ENCODE measurements at regions not wholly inside any gene's neighbourhood (a gene's known extent, or its start where the extent isn't known, plus 50 kb on each side); places are given as distances from the start of the nearest gene placed in this dataset.

GRCh38 chr21:22200378-22201092 lies 1202.3 kb downstream of the NCAM2 start:
- Mint-ChIP-seq H3K27ac (ENCODE audit: unreplicated experiment) (no peak overlapping the region), H3K4me3 (ENCODE audit: low read depth, unreplicated experiment) (no peak overlapping the region), H3K36me3 (ENCODE audit: insufficient read depth, unreplicated experiment) (no peaks in the 10 kb centered on the region), H3K27me3 (ENCODE audit: unreplicated experiment) (no peaks in the 10 kb centered on the region), H3K4me1 (ENCODE audit: low read depth, unreplicated experiment) (no peaks in the 10 kb centered on the region), H3K9me3 (ENCODE audit: low read depth, unreplicated experiment) (peaks cover 7% of the 10 kb centered on the region)
- TF ChIP-seq, protein P1, sequence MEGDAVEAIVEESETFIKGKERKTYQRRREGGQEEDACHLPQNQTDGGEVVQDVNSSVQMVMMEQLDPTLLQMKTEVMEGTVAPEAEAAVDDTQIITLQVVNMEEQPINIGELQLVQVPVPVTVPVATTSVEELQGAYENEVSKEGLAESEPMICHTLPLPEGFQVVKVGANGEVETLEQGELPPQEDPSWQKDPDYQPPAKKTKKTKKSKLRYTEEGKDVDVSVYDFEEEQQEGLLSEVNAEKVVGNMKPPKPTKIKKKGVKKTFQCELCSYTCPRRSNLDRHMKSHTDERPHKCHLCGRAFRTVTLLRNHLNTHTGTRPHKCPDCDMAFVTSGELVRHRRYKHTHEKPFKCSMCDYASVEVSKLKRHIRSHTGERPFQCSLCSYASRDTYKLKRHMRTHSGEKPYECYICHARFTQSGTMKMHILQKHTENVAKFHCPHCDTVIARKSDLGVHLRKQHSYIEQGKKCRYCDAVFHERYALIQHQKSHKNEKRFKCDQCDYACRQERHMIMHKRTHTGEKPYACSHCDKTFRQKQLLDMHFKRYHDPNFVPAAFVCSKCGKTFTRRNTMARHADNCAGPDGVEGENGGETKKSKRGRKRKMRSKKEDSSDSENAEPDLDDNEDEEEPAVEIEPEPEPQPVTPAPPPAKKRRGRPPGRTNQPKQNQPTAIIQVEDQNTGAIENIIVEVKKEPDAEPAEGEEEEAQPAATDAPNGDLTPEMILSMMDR (IDR thresholded peaks at IDR 0.05; ENCODE audit: unreplicated experiment), result no peak
- intact Hi-C loops (cut with micrococcal nuclease; ENCODE audit: unreplicated experiment), result no loop called here
- BruUV-seq (replicated peaks), result no TSS peak
- DNase-seq, result no peak
- CTCF ChIA-PET, result interaction anchor here (0.7 kb wide), 1 partner anchor 223 kb away, joined by 4 read pairs; no protein-coding TSS in a partner anchor

- DNase-seq, result no peak
- Mint-ChIP-seq H3K9me3 (ENCODE audit: low read depth, unreplicated experiment) (peaks cover 7% of the 10 kb centered on the region), H3K4me1 (ENCODE audit: low read depth, unreplicated experiment) (no peaks in the 10 kb centered on the region), H3K4me3 (ENCODE audit: low read depth, unreplicated experiment) (no peak overlapping the region), H3K36me3 (ENCODE audit: insufficient read depth, unreplicated experiment) (no peaks in the 10 kb centered on the region), H3K27ac (ENCODE audit: unreplicated experiment) (no peak overlapping the region), H3K27me3 (ENCODE audit: unreplicated experiment) (no peaks in the 10 kb centered on the region)
- BruUV-seq (replicated peaks), result no TSS peak
- CTCF ChIA-PET, result interaction anchor here (0.7 kb wide), 1 partner anchor 222 kb away, joined by 4 read pairs; no protein-coding TSS in a partner anchor
- intact Hi-C loops (cut with micrococcal nuclease; ENCODE audit: unreplicated experiment), result no loop called here
- TF ChIP-seq, protein P1 (IDR thresholded peaks at IDR 0.05; ENCODE audit: unreplicated experiment), result no peak
Observed at GRCh38 chr21:22201126-22201525, 1202.9 kb downstream of the NCAM2 start.

DNA sequence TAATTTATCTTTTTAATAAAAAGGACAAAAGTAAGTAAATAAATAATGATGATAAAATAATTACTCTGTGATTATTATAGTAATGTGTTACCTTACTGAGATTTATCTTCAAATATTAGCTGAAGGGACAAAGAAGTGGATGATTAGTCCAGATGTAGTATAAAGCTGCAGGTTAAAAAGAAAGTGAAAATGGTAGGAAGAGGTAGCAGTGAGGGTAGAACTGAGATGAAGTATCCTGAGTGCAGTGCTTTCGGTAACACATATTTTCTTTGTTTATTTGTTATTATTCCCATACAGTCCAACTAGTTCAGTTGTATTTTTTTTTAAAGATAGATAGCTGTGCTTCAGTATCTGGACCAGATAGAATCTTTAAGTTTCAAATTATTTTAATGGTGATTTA lies 1203.5 kb downstream of the NCAM2 start:
- peaks cover 7% of the 10 kb centered on the region for H3K9me3 Mint-ChIP-seq (ENCODE audit: low read depth, unreplicated experiment)
- no peak overlapping the region for H3K4me3 Mint-ChIP-seq (ENCODE audit: low read depth, unreplicated experiment)
- TF ChIP-seq, protein P1 (IDR thresholded peaks at IDR 0.05; ENCODE audit: unreplicated experiment), result no peak
- H3K4me1 Mint-ChIP-seq (ENCODE audit: low read depth, unreplicated experiment), result no peaks in the 10 kb centered on the region
- BruUV-seq (replicated peaks), result no TSS peak
- no peak for DNase-seq
- no peaks in the 10 kb centered on the region for H3K27me3 Mint-ChIP-seq (ENCODE audit: unreplicated experiment)
- intact Hi-C loops (cut with micrococcal nuclease; ENCODE audit: unreplicated experiment), result no loop called here
- no peaks in the 10 kb centered on the region for H3K36me3 Mint-ChIP-seq (ENCODE audit: insufficient read depth, unreplicated experiment)
- no peak overlapping the region for H3K27ac Mint-ChIP-seq (ENCODE audit: unreplicated experiment)
- CTCF ChIA-PET, result no interaction called here

DNA sequence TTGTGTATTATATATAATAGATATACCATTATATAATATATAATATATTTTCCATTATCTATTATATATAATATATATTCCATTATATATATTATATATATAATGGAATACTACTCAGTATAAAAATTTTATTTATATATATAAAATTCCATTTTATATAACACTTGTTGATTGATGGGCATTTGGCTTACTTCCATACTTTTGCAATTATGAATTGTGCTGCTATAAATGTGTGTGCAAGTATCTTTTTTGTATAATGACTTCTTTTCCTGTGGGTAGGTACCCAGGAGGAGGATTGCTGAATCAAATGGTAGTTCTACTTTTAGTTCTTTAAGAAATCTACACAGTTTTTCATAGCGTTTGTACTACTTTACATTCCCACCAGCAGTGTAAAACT lies 1211.1 kb downstream of the NCAM2 start:
- H3K4me3 Mint-ChIP-seq (ENCODE audit: low read depth, unreplicated experiment), result no peak overlapping the region
- H3K9me3 Mint-ChIP-seq (ENCODE audit: low read depth, unreplicated experiment), result peaks cover 2% of the 10 kb centered on the region

More for the DNA sequence above, 1211.1 kb downstream of the NCAM2 start:
- no TSS peak for BruUV-seq (replicated peaks)
- CTCF ChIA-PET, result no interaction called here
- H3K4me1 Mint-ChIP-seq (ENCODE audit: low read depth, unreplicated experiment), result no peaks in the 10 kb centered on the region
- H3K27ac Mint-ChIP-seq (ENCODE audit: unreplicated experiment), result no peak overlapping the region
- DNase-seq, result no peak
- no peaks in the 10 kb centered on the region for H3K27me3 Mint-ChIP-seq (ENCODE audit: unreplicated experiment)
- intact Hi-C loops (cut with micrococcal nuclease; ENCODE audit: unreplicated experiment), result no loop called here
- H3K36me3 Mint-ChIP-seq (ENCODE audit: insufficient read depth, unreplicated experiment), result no peaks in the 10 kb centered on the region
- TF ChIP-seq, protein P1 (IDR thresholded peaks at IDR 0.05; ENCODE audit: unreplicated experiment), result no peak

All from Calu3 (cell line).